ENCODE measurements at regions not wholly inside any gene's neighbourhood (a gene's known extent, or its start where the extent isn't known, plus 50 kb on each side); places are given as distances from the start of the nearest gene placed in this dataset.

DNA sequence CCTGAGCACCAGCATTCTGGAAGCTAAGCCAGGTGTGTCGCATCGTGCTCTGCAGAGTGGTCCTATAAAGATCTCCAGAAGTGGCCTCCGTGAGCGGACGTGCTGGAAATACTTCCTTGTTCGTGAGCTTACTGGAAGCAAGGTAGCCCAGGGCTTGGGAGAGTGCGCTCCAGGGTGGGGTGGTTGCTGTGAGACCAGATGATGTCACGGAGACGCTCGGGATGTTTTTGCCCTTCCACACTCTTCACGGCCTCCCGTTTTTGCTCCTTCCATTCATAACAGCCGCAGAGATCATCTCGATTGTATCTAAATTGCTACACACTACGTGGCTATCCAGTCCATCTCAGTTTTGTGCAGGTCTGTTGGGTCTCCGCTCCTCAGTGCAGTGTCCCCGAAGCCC, 373.4 kb downstream of the THBS2 start:
- Mint-ChIP-seq H3K27me3 (ENCODE audit: insufficient read depth) (peaks cover 28% of the 10 kb centered on the region), H3K4me3 (no peak overlapping the region)
- TF ChIP-seq CTCF (IDR thresholded peaks at IDR 0.05): no peak

DNA sequence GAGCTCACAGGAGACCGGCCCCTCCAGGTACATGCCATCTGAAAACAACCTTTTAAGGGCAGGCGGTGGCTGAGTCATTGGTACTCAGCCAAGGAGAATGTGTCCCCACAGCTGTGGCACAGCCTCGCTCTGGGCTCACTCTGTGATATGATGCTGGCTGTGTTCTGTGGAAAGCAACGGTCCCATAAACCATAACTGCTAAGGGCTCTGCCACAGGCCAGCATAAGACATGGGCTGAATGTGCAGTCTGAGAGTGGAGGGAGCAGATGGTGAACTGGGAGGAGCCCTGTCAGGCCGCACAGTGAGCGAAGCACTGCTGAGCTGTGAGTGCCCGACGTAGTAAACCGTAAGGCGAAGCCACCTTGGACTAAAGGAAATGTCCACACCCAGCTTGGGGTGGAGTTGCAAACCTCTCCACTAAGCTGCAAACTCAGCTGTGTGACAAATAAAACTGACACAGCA, 375.8 kb downstream of the THBS2 start:
- H3K27me3 Mint-ChIP-seq (ENCODE audit: insufficient read depth): peaks cover 38% of the 10 kb centered on the region
- peaks cover 4% of the 10 kb centered on the region; the same call in 1 of the 2 replicates for H3K9me3 Mint-ChIP-seq
- no peak overlapping the region for H3K4me3 Mint-ChIP-seq
- TF ChIP-seq CTCF (IDR thresholded peaks at IDR 0.05): no peak
- no peak overlapping the region for H3K27ac Mint-ChIP-seq
- H3K36me3 Mint-ChIP-seq (ENCODE audit: low read depth): no peaks in the 10 kb centered on the region
- DNase-seq: no peak
- no peaks in the 10 kb centered on the region for H3K4me1 Mint-ChIP-seq (ENCODE audit: low read depth)

More for the DNA sequence above, 373.4 kb downstream of the THBS2 start:
- peaks cover 1% of the 10 kb centered on the region; the same call in 1 of the 2 replicates for H3K9me3 Mint-ChIP-seq
- no peak overlapping the region for H3K27ac Mint-ChIP-seq
- no peak for DNase-seq
- H3K36me3 Mint-ChIP-seq (ENCODE audit: low read depth): no peaks in the 10 kb centered on the region
- H3K4me1 Mint-ChIP-seq (ENCODE audit: low read depth): no peaks in the 10 kb centered on the region

DNA sequence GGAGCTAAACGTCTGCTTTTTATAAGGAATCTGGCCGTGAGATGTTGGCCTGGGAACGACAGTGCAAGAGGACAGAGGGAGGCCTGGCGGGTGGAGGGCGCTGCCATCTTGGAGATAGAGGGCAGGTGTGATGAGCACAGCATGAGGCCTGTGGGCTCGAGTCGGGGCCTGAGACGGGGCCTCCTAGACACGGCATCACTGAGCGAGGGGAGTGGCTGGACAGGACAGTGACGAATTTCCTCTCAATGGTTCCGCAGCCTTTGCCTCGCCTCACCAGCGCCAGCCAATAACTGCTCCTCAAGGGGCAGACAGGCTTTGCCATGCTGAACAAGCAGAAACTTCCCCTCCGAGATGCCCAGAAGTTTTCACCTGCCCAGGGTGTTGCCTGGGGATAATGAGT, 376.7 kb downstream of the THBS2 start:
- Mint-ChIP-seq H3K36me3 (ENCODE audit: low read depth) (no peaks in the 10 kb centered on the region), H3K27me3 (ENCODE audit: insufficient read depth) (peaks cover 39% of the 10 kb centered on the region), H3K4me3 (no peak overlapping the region), H3K9me3 (peaks cover 4% of the 10 kb centered on the region; the same call in 1 of the 2 replicates), H3K27ac (no peak overlapping the region), H3K4me1 (ENCODE audit: low read depth) (no peaks in the 10 kb centered on the region)
- TF ChIP-seq CTCF (IDR thresholded peaks at IDR 0.05): no peak
- no peak for DNase-seq

GRCh38 chr6:168875811-168876576, 377.7 kb downstream of the THBS2 start:
- no peak for DNase-seq
- no peak overlapping the region for H3K4me3 Mint-ChIP-seq
- H3K27ac Mint-ChIP-seq: no peak overlapping the region
- no peaks in the 10 kb centered on the region for H3K36me3 Mint-ChIP-seq (ENCODE audit: low read depth)
- H3K4me1 Mint-ChIP-seq (ENCODE audit: low read depth): no peaks in the 10 kb centered on the region
- peaks cover 4% of the 10 kb centered on the region; the same call in 1 of the 2 replicates for H3K9me3 Mint-ChIP-seq
- TF ChIP-seq CTCF (IDR thresholded peaks at IDR 0.05): no peak
- peaks cover 40% of the 10 kb centered on the region for H3K27me3 Mint-ChIP-seq (ENCODE audit: insufficient read depth)

- H3K27ac Mint-ChIP-seq: no peak overlapping the region
- TF ChIP-seq CTCF (IDR thresholded peaks at IDR 0.05): no peak
- no peak for DNase-seq
- H3K4me3 Mint-ChIP-seq: no peak overlapping the region
- H3K36me3 Mint-ChIP-seq (ENCODE audit: low read depth): no peaks in the 10 kb centered on the region
- peaks cover 4% of the 10 kb centered on the region; the same call in 1 of the 2 replicates for H3K9me3 Mint-ChIP-seq
- peaks cover 35% of the 10 kb centered on the region for H3K27me3 Mint-ChIP-seq (ENCODE audit: insufficient read depth)
- H3K4me1 Mint-ChIP-seq (ENCODE audit: low read depth): no peaks in the 10 kb centered on the region
These were observed 379.0 kb downstream of the THBS2 start for GRCh38 chr6:168874637-168875036.

All from HFFc6 (cell line).